ENCODE measurements at regions not wholly inside any gene's neighbourhood (a gene's known extent, or its start where the extent isn't known, plus 50 kb on each side); places are given as distances from the start of the nearest gene placed in this dataset.

GRCh38 chr21:35720208-35720731 lies 340.1 kb downstream of the SETD4 start:
- no peak for TF ChIP-seq CTCF (IDR thresholded peaks at IDR 0.05; ENCODE audit: extremely low read depth in 1 of 2, insufficient read depth in 1 of 2, low read depth in 1 of 2, low read length in 2 of 2)
- no peak for TF ChIP-seq GATA2 (IDR thresholded peaks at IDR 0.05; ENCODE audit: insufficient read depth, insufficient read length, low read depth, low read length)
- TF ChIP-seq POLR2A (IDR thresholded peaks at IDR 0.05; ENCODE audit: low read depth, low read length), result no peak
- TF ChIP-seq EZH2 (IDR thresholded peaks at IDR 0.05; ENCODE audit: borderline replicate concordance, low read depth, low read length, severe bottlenecking), result no peak
- TF ChIP-seq MYC (IDR thresholded peaks at IDR 0.05; ENCODE audit: low read depth, low read length), result no peak
- no peak for TF ChIP-seq MAX (IDR thresholded peaks at IDR 0.05; ENCODE audit: insufficient read depth, insufficient read length)

Data from endothelial cell of umbilical vein (primary cell).